GM12891 (cell line): ENCODE measurements at regions not wholly inside any gene's neighbourhood (a gene's known extent, or its start where the extent isn't known, plus 50 kb on each side); places are given as distances from the start of the nearest gene placed in this dataset.

Experiments
- POLR2A ChIP-seq: IDR thresholded peaks from 2 replicates; pipeline ENCODE4 v1.6.1; 2011; ENCODE audit warnings: low read depth, low read length, control low read depth
- POLR2AphosphoS5 ChIP-seq: IDR thresholded peaks from 2 replicates; pipeline ENCODE4 v1.6.1; 2011; ENCODE audit warnings: low read depth, low read length, control low read depth

GRCh38 chr2:186125156-186125555 is 360.9 kb upstream of the ZC3H15 start:
- no peak for TF ChIP-seq POLR2AphosphoS5
- TF ChIP-seq POLR2A = no peak
